NT2/D1 (cell line): ENCODE measurements at regions not wholly inside any gene's neighbourhood (a gene's known extent, or its start where the extent isn't known, plus 50 kb on each side); places are given as distances from the start of the nearest gene placed in this dataset.

Experiments used
- SUZ12 ChIP-seq: IDR thresholded peaks from 2 replicates; pipeline ENCODE4 v1.6.1; 2011; ENCODE audit not compliant: insufficient read length, insufficient read depth; ENCODE audit errors: extremely low read depth
- YY1 ChIP-seq: IDR thresholded peaks from 2 replicates; pipeline ENCODE4 v1.6.1; 2011; ENCODE audit not compliant: insufficient read length, insufficient read depth
- ZNF274 ChIP-seq: IDR thresholded peaks from 2 replicates; pipeline ENCODE4 v1.6.1; 2011; ENCODE audit warnings: mild to moderate bottlenecking, low read depth, low read length

DNA sequence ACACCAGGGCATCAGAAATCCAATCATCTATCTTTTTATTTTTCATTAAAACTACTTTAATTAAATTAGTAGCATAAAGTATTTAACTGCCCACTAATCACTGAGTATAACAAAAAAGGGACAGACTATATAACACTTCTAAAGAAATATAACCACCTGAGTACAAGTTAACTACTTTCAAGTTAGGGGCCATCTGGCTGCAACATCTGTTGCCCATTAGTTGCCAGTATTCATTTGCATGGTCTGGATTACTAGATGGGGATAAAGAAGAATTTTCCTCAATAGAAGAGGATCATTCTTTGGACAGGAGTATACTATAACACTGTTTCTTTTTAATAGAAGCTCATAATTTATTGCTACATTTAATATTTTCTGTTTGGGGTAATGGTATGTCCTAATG, 446.4 kb downstream of the AMY1C start:
- no peak for TF ChIP-seq ZNF274
- TF ChIP-seq YY1, result no peak
- no peak for TF ChIP-seq SUZ12
